H1 (cell line): ENCODE measurements at regions not wholly inside any gene's neighbourhood (a gene's known extent, or its start where the extent isn't known, plus 50 kb on each side); places are given as distances from the start of the nearest gene placed in this dataset.

Source experiments
- HDAC2 ChIP-seq, 2 experiments: fragments of 300-600 bp in 1 of 2; sonication (generic) in 1 of 2; IDR thresholded peaks; 2 replicates each; pipeline ENCODE4 v1.6.1; 2011 to 2012; ENCODE audit warnings: low read depth in 2 of 2, low read length in 2 of 2, mild to moderate bottlenecking in 2 of 2, moderate library complexity in 2 of 2, borderline replicate concordance in 1 of 2, inconsistent platforms in 1 of 2
- SP4 ChIP-seq: IDR thresholded peaks from 2 replicates; pipeline ENCODE4 v1.6.1; 2012; ENCODE audit warnings: low read length, inconsistent platforms
- TCF12 ChIP-seq: IDR thresholded peaks from 2 replicates; pipeline ENCODE4 v1.6.1; 2011; ENCODE audit warnings: low read depth, mild to moderate bottlenecking, low read length
- ZNF274 ChIP-seq: IDR thresholded peaks from 2 replicates; pipeline ENCODE4 v1.7.0; 2012; ENCODE audit warnings: low read length, borderline replicate concordance; ENCODE audit errors: extremely low read depth

DNA sequence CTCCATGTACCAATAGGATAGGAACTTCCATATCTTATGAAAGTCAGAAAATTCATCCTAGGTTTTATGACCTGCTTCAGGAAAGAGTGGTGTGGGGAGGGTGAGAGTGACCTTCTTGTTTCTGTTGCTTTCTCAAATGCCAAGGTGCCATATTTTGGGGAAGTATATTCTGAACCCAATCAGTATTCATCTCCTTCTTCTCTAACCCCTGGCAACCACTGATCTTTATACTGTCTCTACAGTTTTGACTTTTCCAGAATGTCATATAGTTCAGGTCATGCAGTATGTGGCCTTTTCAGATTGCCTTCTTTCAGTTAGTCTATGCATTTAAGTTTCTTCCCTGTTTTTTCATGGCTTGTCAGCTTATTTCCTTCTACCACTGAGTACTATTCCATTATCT, 321.4 kb upstream of the SEMA6A start (continued):
- no peak for TF ChIP-seq ZNF274
- no peak for TF ChIP-seq HDAC2 (IDR thresholded peaks at IDR 0.05; ENCODE audit: borderline replicate concordance in 1 of 2, low read depth in 2 of 2, low read length in 2 of 2)
- no peak for TF ChIP-seq TCF12
- TF ChIP-seq SP4, result no peak
